Panc1 (cell line): ENCODE measurements at regions not wholly inside any gene's neighbourhood (a gene's known extent, or its start where the extent isn't known, plus 50 kb on each side); places are given as distances from the start of the nearest gene placed in this dataset.

Experiments
- ATAC-seq: fragments of 200-7000 bp; cut with Tn5 transposase; 2 replicates; pipeline ENCODE4 v1.9.1; 2020; ENCODE audit warnings: mild to moderate bottlenecking, moderate library complexity
- BruUV-seq: library from RNA; stranded (reverse); fragments of 400-500 nt; replicated peaks from 2 replicates; lab custom pipeline; 2021; lab: Mats Ljungman, UMichigan
- CTCF ChIA-PET: fragments of 300-600 bp; sonication (Branson Sonifier 250); formaldehyde crosslinking; loops from one replicate; lab custom pipeline; 2022; ENCODE audit warnings: antibody characterized with exemption; lab: Charles Lee
- POLR2A ChIA-PET: fragments of 300-600 bp; sonication (Branson Sonifier 250); formaldehyde crosslinking; loops from one replicate; lab custom pipeline; 2022; ENCODE audit warnings: antibody characterized with exemption; lab: Charles Lee
- DNase-seq: peaks from one replicate; pipeline ENCODE4 v3.0.0-alpha.2; 2010; ENCODE audit warnings: low read depth, low spot score
- H3K27ac ChIP-seq: 2 replicates; pipeline ENCODE4 v1.5.1; 2011; ENCODE audit warnings: mild to moderate bottlenecking, low read length, inconsistent platforms
- H3K27me3 ChIP-seq: fragments of 200-500 bp; sonication (Bioruptor generic); 2 replicates; pipeline ENCODE4 v1.6.0; 2014; ENCODE audit warnings: low read length, inconsistent platforms; ENCODE audit not compliant: control insufficient read depth, insufficient read depth
- H3K36me3 ChIP-seq: fragments of 200-500 bp; sonication (Bioruptor generic); 2 replicates; pipeline ENCODE4 v1.5.1; 2014; ENCODE audit warnings: inconsistent platforms, mild to moderate bottlenecking, low read length, moderate library complexity; ENCODE audit not compliant: control insufficient read depth, insufficient read depth
- H3K4me1 ChIP-seq: 2 replicates; pipeline ENCODE4 v1.5.1; 2011; ENCODE audit warnings: inconsistent platforms, mild to moderate bottlenecking, low read length, moderate library complexity; ENCODE audit not compliant: control insufficient read depth, insufficient read depth
- H3K4me3 ChIP-seq, 2 experiments: 2 replicates each; pipeline ENCODE4 v1.5.1; 2011 to 2012; ENCODE audit warnings: low read depth in 2 of 2, low read length in 2 of 2, mild to moderate bottlenecking in 2 of 2, inconsistent platforms in 1 of 2, moderate library complexity in 1 of 2
- H3K9me3 ChIP-seq: fragments of 200-500 bp; sonication (Bioruptor generic); 2 replicates; pipeline ENCODE4 v1.5.1; 2014; ENCODE audit warnings: low read depth, mild to moderate bottlenecking, inconsistent platforms, low read length, moderate library complexity; ENCODE audit not compliant: control insufficient read depth, insufficient read depth
- CTCF ChIP-seq: fragments of 450-650 bp; IDR thresholded peaks from 2 replicates; pipeline ENCODE4 v1.5.1; 2017; ENCODE audit warnings: mild to moderate bottlenecking
- POLR2AphosphoS5 ChIP-seq: IDR thresholded peaks from 2 replicates; pipeline ENCODE4 v1.6.1; 2012; ENCODE audit warnings: mild to moderate bottlenecking, low read depth, low read length, moderate library complexity
- SIN3A ChIP-seq: IDR thresholded peaks from 2 replicates; pipeline ENCODE4 v1.6.1; 2012; ENCODE audit warnings: low read depth, mild to moderate bottlenecking, low read length, moderate library complexity, borderline replicate concordance; ENCODE audit not compliant: insufficient read depth
- TCF7L2 ChIP-seq: IDR thresholded peaks from 2 replicates; pipeline ENCODE4 v1.6.1; 2011; ENCODE audit warnings: mild to moderate bottlenecking, low read depth, low read length, inconsistent platforms
- in situ Hi-C: cut with HindIII; loops from 2 replicates; pipeline ENCODE4 v1.10.0; 2016; ENCODE audit warnings: low sequenced_read_pairs, low pct_unique_long_range_greater_than_20kb
- intact Hi-C: fragments of 100-400 bp; cut with micrococcal nuclease; formaldehyde crosslinking; loops from one replicate; pipeline ENCODE4 v1.10.0; 2022; ENCODE audit not compliant: unreplicated experiment
- TF ChIP-seq, protein P1 (sequence below), 2 experiments: IDR thresholded peaks; 2 replicates each; pipeline ENCODE4 v1.6.1; 2011 to 2012; ENCODE audit warnings: low read depth in 2 of 2, control low read depth in 1 of 2, low read length in 1 of 2, mild to moderate bottlenecking in 1 of 2, moderate library complexity in 1 of 2; ENCODE audit not compliant: insufficient read depth in 1 of 2

DNA sequence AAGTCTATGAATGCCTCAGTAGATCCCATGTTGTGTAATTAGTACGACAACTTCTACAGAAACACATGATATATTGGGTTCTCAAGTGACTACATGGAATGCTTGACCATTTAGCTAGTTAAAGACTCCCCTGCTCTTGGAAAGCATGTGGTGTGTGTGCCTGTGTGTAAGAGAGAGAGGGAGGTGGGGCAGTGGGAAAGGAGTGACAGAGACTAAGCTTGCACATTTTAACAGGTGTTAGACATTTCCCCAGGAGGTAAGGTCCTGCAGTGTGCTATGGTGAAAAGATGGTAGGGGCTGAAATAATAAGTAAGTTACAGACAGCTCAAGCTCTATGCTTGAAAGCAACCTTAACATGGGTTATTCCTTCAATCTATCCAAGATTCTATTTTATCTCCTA is 241.7 kb upstream of the GHITM start:
- TF ChIP-seq SIN3A (no peak), TCF7L2 (no peak), POLR2AphosphoS5 (no peak), CTCF (no peak)
- TF ChIP-seq, protein P1, sequence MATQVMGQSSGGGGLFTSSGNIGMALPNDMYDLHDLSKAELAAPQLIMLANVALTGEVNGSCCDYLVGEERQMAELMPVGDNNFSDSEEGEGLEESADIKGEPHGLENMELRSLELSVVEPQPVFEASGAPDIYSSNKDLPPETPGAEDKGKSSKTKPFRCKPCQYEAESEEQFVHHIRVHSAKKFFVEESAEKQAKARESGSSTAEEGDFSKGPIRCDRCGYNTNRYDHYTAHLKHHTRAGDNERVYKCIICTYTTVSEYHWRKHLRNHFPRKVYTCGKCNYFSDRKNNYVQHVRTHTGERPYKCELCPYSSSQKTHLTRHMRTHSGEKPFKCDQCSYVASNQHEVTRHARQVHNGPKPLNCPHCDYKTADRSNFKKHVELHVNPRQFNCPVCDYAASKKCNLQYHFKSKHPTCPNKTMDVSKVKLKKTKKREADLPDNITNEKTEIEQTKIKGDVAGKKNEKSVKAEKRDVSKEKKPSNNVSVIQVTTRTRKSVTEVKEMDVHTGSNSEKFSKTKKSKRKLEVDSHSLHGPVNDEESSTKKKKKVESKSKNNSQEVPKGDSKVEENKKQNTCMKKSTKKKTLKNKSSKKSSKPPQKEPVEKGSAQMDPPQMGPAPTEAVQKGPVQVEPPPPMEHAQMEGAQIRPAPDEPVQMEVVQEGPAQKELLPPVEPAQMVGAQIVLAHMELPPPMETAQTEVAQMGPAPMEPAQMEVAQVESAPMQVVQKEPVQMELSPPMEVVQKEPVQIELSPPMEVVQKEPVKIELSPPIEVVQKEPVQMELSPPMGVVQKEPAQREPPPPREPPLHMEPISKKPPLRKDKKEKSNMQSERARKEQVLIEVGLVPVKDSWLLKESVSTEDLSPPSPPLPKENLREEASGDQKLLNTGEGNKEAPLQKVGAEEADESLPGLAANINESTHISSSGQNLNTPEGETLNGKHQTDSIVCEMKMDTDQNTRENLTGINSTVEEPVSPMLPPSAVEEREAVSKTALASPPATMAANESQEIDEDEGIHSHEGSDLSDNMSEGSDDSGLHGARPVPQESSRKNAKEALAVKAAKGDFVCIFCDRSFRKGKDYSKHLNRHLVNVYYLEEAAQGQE (IDR thresholded peaks at IDR 0.05; ENCODE audit: insufficient read depth in 1 of 2, low read depth in 2 of 2, low read length in 1 of 2) = no peak

DNA sequence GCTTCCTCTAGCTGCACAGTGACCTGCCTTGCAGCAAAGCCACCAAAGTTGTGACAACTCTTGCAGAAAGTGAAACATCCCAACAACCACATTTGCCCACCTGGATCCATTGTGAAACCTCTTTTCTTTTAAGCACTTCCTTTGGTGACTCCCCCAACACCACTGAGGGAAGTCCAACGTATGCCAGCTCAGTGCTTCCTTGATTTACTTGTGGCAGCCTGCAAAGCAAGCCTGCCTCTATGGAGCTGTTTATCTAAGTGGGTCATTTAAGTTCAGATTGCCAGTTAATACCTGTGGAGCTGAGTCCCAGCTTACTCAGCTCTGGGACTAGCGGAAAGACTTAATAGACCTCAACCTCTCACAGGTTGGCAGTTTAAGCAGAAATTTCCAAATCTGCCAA is 230.8 kb upstream of the GHITM start:
- intact Hi-C loops (no loop called here), in situ Hi-C loops (no loop called here)
- Histone ChIP-seq H3K4me1 (no peaks in the 10 kb centered on the region), H3K27me3 (no peaks in the 10 kb centered on the region), H3K27ac (no peak overlapping the region), H3K4me3 (no peak overlapping the region), H3K9me3 (no peaks in the 10 kb centered on the region), H3K36me3 (no peaks in the 10 kb centered on the region)
- DNase-seq (no peak), ATAC-seq (no peak)
- POLR2A ChIA-PET = no interaction called here
- BruUV-seq = no TSS peak
- CTCF ChIA-PET = interaction anchor here (0.6 kb wide), 1 partner anchor 507 kb away, joined by 3 read pairs; no protein-coding TSS in a partner anchor
- no peak for TF ChIP-seq POLR2AphosphoS5
- TF ChIP-seq, protein P1 (IDR thresholded peaks at IDR 0.05; ENCODE audit: insufficient read depth in 1 of 2, low read depth in 2 of 2, low read length in 1 of 2) = no peak
- no peak for TF ChIP-seq CTCF
- TF ChIP-seq TCF7L2 = no peak
- TF ChIP-seq SIN3A = no peak

More for the DNA sequence above, 241.7 kb upstream of the GHITM start:
- POLR2A ChIA-PET = no interaction called here
- no peak for DNase-seq
- Histone ChIP-seq H3K27ac (no peak overlapping the region), H3K4me3 (no peak overlapping the region), H3K27me3 (no peaks in the 10 kb centered on the region), H3K36me3 (no peaks in the 10 kb centered on the region), H3K4me1 (no peaks in the 10 kb centered on the region), H3K9me3 (no peaks in the 10 kb centered on the region)
- CTCF ChIA-PET = no interaction called here
- intact Hi-C loops = no loop called here
- in situ Hi-C loops = no loop called here
- BruUV-seq = no TSS peak
- ATAC-seq = no peak
